Posterior cingulate gyrus (tissue), 11 donors: ENCODE measurements at regions not wholly inside any gene's neighbourhood (a gene's known extent, or its start where the extent isn't known, plus 50 kb on each side); places are given as distances from the start of the nearest gene placed in this dataset.
"Not testable (repeated sequence)": the region's sequence is repeated elsewhere in the genome, so short reads cannot be mapped to it uniquely, and the experiment has no call there.

Source experiments
- DNase-seq, 10 donors: peaks; one replicate each; pipeline versions ENCODE4 v3.0.0 to v3.0.0-alpha.2; 2020 to 2021; ENCODE audit warnings: mixed read lengths in 3 of 10
- intact Hi-C: fragments of 100-400 bp; cut with DNase I; formaldehyde crosslinking; loops from one replicate; pipeline ENCODE4 v1.15.1; 2023

DNA sequence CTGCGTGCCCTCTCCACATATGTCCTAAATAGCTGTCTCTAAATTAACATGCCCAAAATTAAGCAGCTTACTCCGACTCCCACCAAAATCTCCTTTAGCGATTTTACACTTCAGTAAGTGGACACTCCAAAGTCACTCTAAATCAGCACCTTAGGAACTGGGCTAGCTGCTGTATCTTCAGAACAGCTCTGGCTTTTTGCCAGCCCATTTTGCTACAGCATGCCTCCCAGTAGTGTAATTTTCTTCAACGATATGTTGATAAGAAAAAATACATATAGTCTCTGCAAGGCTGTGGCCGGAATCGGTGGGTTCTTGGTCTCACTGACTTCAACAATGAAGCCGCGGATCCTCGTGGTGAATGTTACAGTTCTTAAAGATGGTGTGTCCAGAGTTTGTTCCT is 291.8 kb upstream of the RGPD4 start:
- no peak for DNase-seq
- intact Hi-C loops, result no loop called here

DNA sequence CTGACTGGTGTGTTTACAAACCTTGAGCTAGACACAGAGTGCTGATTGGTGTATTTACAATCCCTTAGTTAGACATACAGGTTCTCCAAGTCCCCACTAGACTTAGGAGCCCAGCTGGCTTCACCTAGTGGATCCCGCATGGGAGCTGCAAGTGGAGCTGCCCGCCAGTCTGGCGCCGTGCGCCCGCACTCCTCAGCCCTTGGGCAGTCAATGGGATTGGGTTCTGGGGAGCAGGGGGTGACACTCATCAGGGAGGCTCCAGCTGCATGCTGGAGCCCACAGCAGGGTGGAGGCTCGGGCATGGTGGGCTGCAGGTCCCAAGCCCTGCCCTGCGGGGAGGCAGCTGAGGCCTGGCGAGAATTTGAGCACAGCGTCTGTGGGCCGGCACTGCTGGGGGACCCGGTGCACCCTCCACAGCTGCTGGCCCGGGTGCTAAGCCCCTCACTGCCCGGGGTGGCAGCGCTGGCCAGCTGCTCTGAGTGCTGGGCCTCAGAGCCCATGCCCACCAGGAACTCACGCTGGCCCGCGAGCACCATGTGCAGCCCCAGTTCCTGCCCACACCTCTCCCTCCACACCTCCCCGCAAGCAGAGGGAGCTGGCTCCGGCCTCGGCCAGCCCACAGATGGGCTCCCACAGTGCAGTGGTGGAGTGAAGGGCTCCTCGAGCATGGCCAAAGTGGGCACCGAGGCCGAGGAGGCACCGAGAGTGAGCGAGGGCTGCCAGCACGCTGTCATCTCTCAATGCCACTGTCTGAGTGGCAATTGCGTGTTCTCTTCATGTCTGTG is 290.6 kb upstream of the RGPD4 start:
- DNase-seq, result peak in 1 of 10 donors; percentile 81
- intact Hi-C loops, result not testable (repeated sequence)

DNA sequence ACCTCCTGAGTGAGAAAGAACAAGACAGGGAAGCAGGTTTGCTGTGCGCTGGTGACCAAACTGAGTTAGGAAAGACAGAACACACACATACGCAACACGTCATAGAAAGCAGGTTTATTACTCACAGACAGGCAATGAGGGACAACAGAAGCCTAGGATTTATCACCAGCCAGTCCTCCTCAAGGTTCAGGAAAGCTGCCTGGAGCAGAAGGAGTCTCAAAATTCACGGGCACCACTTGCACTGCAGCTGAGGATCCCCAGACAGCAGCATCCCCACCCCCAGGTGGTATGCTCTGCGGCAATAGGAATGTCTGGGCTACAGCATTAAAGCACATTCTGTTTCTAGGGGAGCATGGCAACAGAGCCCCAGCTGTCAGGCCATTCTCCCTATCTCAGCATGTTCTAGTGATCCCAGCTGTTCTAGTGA is 284.4 kb upstream of the RGPD4 start:
- DNase-seq, result peak in 2 of 10 donors; percentile 55 to 66
- intact Hi-C loops, result no loop called here

DNA sequence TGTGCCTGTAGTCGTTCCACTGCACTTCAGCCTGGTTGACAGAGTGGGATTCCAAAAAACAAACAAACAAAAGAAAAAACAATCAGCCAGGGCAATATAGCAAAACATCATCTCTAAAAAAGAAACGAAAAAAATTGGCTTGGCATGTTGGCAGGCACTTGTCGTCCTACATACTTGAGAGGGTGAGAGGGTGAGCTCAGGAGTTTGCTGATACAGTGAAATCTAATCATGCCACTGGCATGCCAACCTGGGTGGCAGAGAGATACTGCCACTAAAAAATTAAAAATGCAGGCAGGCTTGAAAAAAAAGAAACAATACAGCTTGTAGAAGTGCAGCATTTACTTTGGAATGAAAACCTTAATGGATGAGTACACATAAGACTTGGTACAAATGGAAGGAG is 282.9 kb upstream of the RGPD4 start:
- intact Hi-C loops, result no loop called here
- no peak for DNase-seq

DNA sequence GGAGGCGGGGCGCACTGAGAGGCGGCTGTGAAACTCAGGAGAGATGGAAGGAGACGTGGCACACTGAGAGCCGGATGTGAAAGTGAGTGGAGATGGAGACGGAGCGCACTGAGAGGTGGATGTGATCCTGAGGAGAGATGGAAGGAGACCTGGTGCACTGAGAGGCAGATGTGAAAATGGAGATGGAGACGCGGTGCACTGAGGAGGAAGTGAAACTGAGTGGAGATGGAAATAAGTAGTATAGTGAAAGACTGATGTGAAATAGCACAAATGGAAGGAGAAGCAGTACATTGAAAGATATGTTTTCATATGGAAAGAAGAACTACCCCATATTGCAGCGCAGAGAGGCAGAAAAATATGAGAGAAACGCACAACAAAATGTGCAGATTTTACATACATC is 281.6 kb upstream of the RGPD4 start:
- intact Hi-C loops, result no loop called here
- DNase-seq, result no peak

DNA sequence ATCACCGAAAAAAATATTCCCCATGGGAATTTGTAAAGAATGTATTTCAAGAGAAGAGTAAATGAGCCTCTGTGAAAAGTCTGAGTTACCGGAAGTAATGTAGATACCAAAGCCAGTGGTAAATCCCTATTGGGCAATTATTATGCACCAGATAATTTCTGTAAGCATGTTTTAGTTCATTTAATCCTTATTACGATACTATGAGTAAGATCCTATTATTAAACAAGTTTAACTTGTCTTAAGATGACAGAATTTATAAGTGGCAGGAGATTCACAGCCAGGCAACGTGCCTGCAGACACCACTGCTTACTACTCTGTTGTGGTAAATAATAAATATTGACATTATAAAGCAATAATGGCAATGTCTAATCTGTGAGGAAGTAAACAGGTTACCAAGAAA is 280.8 kb upstream of the RGPD4 start:
- no peak for DNase-seq
- intact Hi-C loops, result no loop called here

DNA sequence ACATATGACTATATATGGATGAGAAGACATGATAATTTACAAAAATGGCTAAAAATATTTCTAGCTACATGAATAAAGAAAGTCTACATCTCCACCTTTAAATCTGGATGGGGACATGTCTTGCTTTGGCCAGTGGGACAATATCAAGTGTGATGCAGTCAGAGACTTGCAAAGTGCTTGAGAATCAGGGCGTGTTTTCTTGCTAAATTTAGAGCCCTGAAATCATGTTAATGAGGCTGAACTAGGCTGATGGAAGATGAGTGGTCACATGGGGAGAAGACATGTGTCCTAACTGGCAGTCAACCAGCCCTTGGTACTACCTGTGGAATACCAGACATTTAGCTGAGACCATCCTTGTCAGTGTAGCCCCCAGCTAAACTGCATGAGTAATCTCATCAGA is 278.5 kb upstream of the RGPD4 start:
- intact Hi-C loops, result no loop called here
- no peak for DNase-seq

DNA sequence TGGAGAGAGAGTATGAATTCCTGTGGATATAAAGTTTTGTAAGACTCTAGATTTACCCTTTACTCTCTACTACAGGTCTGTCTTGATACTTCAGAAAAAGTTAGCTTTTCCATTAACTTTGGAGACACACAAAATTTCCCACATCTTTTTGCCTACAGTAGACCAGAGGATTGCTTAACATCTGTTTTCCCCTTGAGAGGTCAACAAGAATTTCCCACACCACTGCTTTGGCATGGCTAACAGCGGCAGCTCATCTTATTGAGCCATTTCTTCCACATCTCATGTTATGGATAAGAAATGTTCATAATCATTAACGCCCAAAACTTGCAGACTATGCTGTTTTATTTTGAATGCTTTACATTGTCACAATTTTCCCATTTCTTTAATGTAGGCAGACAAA is 273.6 kb upstream of the RGPD4 start:
- intact Hi-C loops, result no loop called here

DNA sequence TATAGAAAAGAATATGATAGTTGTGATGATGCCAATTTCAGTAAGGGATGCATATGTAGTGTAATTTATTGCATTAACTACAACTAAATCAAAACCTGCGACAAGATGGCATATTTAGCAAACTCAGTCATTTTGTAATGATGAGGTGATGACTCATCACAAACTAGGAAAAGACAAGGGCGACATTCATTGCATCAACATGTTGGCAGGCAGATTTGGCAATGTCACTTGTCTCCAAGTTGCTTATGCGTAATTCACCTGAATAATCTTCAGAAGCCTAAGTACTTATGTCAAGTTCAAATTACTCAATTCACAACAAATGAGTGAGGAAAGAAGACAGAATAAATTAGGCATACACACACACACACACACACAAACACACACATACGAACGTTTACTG is 273.2 kb upstream of the RGPD4 start:
- intact Hi-C loops, result no loop called here
- no peak for DNase-seq

More for the DNA sequence above, 273.6 kb upstream of the RGPD4 start:
- no peak for DNase-seq

DNA sequence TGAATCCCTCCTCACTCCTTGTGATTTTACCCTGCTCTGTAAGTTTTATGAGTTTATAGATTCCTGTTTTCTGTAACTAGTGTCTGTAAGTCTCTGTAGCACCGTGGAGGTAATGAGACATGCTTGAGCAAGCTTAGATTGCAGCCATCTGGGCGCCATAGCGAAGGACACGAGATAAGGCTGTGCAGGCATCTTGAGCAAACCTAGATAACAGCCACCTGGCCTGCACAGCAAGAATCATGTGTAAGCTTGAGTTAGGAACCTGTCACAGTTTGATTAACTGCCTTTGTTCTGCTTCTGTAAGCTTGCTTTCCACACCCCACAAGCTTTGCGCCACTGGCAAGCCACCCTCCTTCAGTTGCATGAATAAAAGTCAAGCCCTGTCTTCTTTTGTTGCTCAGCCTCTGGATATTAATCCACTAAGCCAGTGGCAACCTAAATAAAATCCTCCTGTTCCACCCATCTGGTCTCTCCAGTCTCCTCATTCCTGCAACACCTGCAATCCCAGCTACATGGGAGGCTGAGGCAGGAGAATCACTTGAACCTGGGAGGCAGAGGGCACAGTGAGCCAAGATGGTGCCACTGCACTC is 270.6 kb upstream of the RGPD4 start:
- DNase-seq, result no peak
- intact Hi-C loops, result no loop called here

DNA sequence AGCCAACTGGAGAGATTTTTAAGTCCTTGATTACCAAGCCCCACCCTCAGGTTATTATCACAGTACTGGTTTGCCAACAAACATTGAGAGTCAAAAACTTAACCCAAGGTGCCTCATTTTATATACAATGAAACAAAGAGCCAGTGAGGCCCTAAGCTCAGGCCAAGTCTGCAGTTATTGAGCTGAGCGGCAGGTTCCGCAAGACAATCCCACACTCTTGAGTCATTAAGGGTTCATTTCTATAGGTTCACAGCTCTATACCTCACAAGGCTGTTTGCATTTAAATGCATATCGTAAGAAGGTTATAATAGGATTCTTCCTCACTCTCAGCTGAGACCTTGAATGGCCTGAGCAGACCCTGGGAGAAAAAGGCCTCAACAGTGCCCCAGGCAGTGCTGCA is 268.4 kb upstream of the RGPD4 start:
- intact Hi-C loops, result no loop called here
- DNase-seq, result no peak

DNA sequence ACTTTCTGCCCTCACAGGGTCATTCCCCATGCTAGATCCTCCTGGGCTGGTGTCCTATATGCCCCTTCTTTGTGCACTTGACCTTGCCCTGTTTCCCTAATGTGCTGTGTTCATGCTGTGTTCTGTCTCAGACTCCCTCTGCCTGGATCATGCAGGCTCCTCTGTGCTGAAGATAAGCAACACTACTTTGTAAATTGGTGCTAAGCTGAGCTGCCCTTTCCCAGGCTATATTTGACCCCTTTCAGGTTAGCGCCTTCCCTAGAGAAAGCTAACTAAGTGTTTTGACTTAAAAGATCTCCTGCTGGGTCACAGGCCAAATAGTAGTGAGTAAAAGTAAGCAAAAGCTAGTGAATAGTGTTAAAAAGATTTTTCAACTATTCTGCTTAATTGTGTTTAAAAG is 257.2 kb upstream of the RGPD4 start:
- intact Hi-C loops, result no loop called here
- DNase-seq, result no peak

DNA sequence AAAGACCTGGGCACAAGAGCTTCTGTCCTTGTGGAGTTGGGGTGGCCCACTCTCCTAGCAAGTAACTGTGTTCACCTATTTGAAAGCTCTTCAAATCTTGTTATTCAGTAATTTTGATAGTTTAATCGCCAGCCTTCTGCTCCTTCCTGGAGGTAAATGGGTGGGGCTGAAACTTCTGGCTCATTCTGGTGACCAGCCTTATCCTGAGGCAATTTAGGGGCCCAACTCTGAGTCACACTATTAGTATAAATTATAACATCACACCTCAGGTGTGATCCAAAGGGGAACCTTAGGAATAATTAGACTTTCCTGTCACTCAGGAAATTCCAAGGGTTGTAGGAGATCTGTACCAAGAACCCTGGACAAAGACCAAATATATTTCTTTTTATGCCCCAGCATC is 255.8 kb upstream of the RGPD4 start:
- intact Hi-C loops, result no loop called here

DNA sequence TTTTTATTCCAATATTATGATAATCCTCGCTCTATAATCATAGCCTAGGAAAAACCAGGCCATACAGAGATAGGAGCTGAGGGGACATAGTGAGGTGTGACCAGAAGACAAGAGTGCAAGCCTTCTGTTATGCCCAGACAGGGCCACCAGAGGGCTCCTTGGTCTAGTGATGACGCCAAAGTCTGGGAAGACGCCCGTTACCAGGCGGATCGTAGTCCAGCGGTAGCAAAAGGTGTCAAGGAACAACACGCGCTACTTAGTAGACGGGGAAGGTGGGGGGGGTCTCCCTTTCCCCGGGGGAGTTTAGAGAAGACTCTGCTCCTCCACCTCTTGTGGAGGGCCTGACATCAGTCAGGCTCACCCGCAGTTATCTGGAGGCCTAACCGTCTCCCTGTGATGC is 253.8 kb upstream of the RGPD4 start:
- intact Hi-C loops, result not testable (repeated sequence)
- peak in 4 of 10 donors; percentile 14 to 85 (median 16) for DNase-seq

More for the DNA sequence above, 255.8 kb upstream of the RGPD4 start:
- DNase-seq, result no peak

DNA sequence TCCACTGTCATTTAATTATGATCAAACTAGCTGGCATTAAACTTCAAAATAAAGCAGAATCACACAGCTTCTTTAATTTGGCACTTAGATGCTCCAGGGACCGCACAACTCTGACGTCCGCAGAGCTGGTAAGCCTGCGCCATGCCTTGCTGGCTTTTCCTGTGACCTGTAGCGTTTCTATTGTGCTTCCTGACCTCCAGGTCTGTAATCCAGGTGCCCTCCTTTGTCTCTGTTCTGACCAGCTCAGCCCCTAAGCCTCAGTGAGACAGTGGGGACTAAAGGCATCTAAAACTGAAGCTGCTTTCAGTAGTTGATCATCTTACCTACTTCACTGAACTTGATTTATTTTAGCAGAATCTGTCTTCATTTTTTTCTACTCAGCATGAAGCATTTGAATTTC is 249.7 kb upstream of the RGPD4 start:
- intact Hi-C loops, result no loop called here

DNA sequence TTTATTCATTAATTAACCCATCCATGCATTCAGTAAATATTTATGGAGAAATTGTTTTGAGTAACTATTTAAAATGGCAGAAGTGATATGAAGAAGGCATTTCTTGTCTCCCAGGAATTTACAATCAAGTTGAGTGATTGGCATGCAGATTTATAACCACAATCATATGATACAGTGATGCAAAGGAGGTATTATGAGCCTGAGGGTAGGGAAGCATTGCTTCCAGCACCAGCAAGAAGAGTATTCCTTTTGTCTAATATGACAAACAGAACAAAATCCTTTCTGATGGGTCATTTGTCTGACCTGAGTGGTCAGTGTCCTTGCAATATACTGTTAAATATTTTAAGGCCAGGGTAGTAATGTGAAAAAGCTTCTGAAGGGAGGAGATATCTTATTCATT is 244.2 kb upstream of the RGPD4 start:
- DNase-seq, result no peak
- intact Hi-C loops, result no loop called here

More for the DNA sequence above, 249.7 kb upstream of the RGPD4 start:
- DNase-seq, result no peak

DNA sequence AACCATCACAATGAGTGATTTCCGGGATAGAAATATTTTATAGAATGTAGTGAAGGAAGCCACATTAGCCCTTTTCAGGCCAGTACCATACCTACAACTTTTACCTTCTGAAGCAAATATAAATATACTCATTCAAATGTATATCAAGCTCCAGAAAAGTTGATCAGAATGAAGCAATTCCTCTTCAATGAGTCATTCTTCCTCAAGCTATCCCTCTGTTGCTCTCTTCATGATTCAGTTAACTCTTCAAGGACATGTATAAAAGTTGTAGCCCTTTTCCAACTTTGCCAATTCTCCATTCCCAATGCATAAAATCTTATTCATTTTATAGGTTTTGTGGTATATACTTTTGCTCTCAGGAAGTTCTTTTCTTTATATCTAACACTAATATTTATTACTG is 242.1 kb upstream of the RGPD4 start:
- no peak for DNase-seq
- intact Hi-C loops, result no loop called here

DNA sequence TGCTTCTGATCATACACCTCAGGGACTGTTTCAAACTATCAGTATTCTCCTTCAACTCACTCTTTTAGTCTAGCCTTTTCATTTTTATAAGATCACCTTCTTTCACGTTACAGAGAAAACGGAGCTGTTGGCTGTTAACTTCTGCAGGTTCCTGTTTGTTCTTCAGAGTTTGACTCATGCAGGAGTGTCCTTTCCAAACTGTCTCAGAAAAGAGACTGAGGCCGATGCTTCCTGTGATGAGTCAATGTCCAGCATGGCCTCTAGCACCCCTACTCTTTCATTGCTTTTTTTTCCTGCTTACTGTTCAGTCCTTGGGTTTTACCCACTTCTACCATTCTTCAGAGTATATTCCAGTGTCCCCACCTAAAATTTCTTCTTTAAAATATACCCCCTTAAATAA is 240.8 kb upstream of the RGPD4 start:
- intact Hi-C loops, result no loop called here

DNA sequence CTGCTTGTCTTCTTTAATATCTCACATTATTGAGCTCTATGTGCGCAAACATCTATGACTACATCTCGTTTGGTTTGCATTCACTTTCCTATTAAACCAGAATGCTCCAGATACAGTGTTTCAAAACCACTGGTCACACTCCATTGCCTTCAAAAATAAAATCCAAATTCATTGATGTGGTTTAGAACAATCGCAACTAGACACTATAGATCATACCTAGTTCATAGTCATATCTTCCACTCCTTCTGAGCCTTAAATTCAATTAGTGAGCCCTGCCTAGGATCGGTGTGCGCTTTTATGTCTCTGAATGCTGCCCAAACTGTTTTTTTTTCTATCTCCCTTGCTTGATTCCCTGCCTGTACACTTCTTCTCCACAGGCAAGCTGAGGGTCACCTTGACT is 238.5 kb upstream of the RGPD4 start:
- intact Hi-C loops, result no loop called here
- DNase-seq, result no peak

More for the DNA sequence above, 240.8 kb upstream of the RGPD4 start:
- no peak for DNase-seq

DNA sequence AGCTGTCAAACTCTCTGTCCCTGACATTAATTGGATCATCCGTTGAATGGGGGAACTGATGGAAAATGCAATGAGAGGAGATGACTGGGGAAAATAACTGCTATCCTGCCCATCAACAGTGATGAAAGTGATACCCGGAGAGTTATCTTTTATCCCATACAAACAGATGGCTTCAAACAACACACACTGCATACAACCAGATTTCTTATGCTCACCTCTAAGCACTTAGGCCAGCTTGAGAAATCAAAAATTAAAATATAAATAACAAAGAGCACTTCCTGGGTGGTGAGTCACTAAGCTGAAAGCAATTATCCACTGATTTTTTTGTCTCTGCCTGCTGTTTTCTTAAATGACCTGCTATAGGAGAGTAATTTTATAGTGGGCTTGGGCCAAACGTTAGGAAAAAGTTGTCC is 237.6 kb upstream of the RGPD4 start:
- DNase-seq, result no peak
- intact Hi-C loops, result no loop called here

DNA sequence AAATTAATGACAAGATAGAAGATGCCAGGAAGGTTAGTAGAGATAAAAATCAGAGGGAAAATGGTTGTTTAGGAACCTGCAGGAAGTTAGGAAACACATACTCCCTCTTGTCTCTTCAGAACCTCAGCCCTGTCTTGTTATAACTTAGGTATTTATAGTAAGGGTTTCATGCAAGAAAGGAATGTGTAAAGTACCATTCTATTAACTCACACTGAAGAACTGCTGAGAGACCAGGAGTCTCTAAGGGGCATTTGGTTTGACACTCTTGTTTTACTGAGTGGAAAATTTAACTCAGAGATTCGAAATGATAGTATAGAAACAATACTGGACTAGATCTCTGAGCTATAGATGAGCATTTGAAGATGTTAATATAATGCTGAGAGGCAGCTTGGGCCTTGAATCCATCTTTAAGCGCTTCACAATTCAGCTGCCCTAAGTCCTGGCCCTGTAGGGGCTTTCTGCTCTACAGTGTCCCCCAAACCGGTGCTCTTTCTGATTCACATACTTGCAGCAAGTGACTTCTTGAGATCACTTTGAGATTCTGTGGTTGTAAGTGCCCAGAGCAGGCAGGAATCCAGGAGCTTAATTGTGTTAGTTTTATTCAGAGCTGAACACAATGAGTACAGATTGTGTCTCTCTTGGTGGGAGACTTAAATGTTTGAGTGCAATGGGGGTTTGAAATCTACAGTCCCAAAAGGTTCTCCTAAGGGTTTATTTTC is 235.0 kb upstream of the RGPD4 start:
- intact Hi-C loops, result no loop called here
- no peak for DNase-seq

DNA sequence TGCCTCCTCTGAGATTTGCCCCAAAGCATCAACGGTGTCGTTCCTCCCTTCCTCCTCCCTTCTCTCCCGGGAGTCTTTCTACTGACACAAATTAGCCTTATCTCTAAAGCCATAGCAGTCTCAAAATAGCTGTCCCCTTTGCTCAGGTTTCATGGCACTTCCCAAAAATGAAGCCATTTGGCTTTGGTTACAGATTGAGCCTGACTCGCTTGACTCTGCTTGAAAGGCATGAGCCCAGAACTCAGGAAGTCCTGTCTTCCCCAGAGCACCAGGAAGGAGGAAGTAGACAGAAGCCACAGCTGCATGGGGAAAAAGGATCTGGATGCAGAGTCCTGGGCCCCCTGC is 234.4 kb upstream of the RGPD4 start:
- no peak for DNase-seq
- intact Hi-C loops, result no loop called here
